AG08395 (cell line): ENCODE measurements at regions not wholly inside any gene's neighbourhood (a gene's known extent, or its start where the extent isn't known, plus 50 kb on each side); places are given as distances from the start of the nearest gene placed in this dataset.

Experiments used
- DNase-seq: peaks from one replicate; pipeline ENCODE4 v3.0.0; 2012; ENCODE audit warnings: mixed read lengths, low spot score

DNA sequence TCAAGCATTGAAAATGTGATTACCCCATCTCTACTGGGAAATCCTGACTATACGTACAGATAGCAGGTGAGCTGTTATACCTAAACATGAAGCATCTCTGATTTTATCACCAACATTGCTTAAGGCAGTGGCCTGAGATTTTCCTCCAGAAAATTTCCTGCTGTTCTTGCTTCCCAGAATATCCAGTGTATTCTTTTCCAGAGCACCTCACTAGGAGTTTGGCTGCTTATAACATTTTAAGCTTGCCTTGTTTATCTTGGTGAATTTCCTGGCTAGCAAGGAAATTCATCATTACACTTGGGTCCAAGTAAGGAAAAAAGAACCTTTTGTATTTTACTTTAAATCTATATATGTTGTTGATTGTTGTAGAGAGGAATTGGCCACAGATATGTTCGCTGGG, 73.0 kb upstream of the CLCN4 start:
- DNase-seq, result no peak

GRCh38 chrX:10085223-10085622, 71.6 kb upstream of the CLCN4 start:
- no peak for DNase-seq

GRCh38 chrX:10086676-10087075, 70.1 kb upstream of the CLCN4 start:
- no peak for DNase-seq

GRCh38 chrX:10087391-10087790, 69.4 kb upstream of the CLCN4 start:
- DNase-seq, result no peak

DNA sequence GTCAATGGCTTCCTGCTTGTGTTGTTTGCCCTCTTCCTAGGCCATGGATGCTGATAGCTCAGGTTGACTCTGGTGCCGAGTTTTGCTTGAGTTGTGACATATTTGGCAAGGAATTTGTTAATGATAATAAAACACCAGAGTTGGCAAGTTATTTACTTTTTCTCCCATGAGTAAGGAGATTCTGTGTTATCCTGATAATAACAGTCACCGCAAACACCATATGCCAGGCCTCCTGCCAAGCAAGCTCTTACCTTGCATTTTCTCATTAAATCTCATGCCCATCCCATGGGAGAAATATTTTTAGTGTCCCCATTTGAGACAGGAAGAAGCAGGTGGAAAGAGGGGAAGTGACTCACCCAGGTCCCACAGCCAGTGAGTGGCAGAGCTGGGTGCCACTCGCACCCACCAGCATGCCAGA, 67.4 kb upstream of the CLCN4 start:
- DNase-seq, result no peak

DNA sequence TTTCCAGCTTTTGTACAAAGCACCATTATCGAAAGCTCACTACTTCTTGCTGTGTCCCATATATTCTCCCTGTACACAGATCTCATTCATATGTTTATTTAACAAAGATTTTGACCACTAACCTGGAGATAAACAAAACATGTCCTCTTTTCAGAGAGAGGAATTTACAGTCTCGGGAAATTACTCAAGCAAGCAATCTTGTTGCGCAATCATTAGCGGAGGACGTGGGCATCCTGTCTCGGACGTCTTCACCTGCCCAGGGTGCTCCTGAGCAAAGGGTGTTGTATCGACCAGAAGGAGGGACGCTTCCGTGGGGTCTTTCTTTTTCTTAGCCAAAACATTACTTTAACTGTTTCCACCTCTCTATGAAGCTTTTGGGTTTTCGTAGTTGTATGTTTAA, 66.5 kb upstream of the CLCN4 start:
- no peak for DNase-seq

DNA sequence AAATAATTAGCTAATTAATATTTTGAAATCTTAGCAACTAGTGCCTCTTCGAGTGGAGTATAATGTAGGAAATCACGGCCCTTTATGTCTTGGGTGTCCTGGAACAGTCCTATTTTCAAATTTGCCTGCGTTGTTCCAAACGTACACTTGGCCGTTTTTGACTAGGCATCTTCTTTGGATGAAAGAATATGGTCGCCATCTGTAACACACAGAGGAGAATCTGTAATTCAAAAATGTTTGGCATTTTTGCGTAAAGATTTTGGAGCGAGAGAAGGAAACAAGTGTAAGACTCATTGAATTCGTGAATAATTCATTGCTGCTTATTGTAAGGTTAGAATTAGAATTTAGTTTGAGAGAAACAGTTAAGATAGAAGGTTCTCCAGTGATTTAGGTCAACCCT, 61.5 kb upstream of the CLCN4 start:
- DNase-seq, result no peak

- DNase-seq, result no peak
These were observed 60.9 kb upstream of the CLCN4 start for GRCh38 chrX:10095698-10096432.

DNA sequence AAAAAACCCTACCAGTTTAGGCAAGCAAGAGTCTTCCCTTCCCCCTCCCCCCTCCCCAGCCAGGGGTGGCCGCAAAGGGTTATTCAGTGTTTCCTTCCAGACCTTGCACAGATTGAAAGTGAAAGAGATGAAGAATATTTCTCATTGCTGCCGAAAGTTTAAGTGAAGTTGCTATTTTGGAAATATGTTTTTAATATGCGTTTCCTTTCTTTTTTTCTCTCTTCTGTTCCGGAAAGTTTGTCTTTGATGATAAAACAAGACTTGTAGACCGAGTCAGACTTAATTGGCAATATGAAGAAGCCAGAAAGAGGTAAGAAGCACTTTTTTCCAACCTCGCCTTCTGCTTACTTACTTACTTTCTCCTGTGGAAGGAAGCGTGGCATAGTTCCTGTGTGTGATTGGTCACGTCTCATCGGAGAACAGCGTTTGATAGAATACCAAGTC, 58.5 kb upstream of the CLCN4 start:
- DNase-seq, result no peak

DNA sequence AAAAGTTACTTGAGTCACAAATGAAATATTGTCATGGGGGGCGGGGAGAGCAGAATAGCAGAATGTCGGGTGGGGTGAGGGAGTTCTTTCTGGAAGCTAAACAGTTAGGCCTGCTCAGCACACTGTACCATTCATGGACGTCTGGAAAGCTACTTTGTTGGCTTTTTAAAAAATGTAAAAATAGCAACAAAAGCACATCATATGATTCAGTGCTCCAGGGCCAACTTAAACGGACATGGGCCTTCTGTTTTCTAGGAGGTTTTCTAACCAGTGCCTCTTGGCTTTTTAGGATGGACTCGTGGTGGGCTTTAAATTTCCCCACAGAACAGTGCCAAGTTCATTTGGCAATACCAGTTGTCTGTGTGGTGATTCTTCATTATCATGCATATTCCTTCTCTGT, 57.4 kb upstream of the CLCN4 start:
- no peak for DNase-seq

GRCh38 chrX:10101269-10101668, 55.5 kb upstream of the CLCN4 start:
- no peak for DNase-seq

GRCh38 chrX:10102046-10102704, 54.6 kb upstream of the CLCN4 start:
- no peak for DNase-seq

DNA sequence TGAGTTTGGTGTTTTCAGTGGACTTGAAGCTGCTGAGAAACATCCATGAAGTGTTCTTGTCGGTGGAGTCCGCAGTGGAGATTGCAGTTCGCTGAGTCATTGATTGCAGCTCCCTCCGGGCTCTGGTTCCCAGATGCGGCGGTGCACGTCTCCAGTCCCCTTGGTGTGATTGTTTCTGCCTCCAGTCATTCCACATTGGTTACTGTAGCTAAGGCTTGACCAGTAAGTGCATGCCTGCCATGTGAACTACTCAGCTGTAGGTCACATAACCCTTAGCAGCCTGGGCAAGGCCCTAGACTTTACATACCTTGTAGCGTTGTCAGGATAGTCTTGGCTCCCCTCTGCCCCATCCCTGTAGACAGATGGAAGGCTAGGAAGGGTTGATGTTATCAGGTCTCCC, 53.8 kb upstream of the CLCN4 start:
- peak; percentile 88 for DNase-seq

DNA sequence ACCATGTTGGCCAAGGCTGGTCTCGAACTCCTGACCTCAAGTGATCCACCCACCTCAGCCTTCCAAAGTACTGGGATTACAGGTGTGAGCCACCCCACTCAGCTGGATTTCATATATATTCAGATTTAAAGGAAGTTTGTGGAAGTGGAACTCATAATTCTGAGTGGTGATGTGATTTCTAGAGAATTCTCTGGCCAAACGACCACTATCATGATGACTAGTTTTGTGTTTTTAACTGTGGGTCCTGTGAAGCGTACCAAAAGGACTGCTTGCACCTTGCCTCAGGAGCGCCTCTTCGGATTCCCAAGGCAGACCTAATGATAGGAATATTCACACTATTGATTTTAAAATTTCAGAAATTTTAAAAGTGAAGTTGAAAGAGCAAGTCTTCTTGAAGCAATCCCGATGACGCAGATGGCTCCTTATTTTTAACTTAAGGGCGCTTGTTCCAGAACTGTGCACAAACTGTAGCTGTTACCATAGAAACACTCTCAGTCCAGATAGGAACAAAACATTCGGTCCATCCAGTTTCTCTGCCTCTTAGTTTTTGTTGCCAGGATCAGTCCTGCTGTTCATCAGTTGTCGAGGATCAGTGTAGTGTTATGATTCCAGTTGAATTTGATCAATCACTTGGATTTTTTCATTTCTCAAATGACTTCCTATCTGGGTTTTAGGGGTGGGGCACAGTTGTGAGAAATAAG, 51.7 kb upstream of the CLCN4 start:
- no peak for DNase-seq

GRCh38 chrX:10106806-10107205, 50.0 kb upstream of the CLCN4 start:
- DNase-seq, result no peak
